NCI-H1092 treated with DMSO at 0.1 percent for 48 hours (cell line): ENCODE measurements at regions not wholly inside any gene's neighbourhood (a gene's known extent, or its start where the extent isn't known, plus 50 kb on each side); places are given as distances from the start of the nearest gene placed in this dataset.

ENCODE experiments used
- DNase-seq: peaks from one replicate; lab custom pipeline; 2025; lab: John Stamatoyannopoulos, UW

DNA sequence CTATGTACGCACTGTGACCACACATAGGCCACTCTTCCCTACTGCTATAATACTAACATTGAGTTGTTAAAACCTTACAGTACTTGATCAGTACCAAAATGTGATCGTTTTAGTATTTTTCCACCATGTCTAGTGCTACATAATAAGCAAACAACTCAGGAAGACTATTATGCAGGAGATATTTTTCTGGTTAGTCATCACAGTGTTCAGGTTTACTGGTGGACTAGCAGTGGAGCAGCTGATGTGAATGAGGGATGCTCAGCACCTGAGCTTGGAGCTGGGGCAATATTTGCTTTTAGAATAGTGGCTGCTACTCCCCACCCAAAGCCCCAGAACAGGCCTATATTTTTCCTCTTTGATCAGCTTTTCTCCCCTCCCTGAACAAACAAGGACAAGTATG lies 513.1 kb downstream of the KCNH5 start:
- DNase-seq, result no peak

- no peak for DNase-seq
Measured at GRCh38 chr14:62546862-62547474, 498.3 kb downstream of the KCNH5 start.

DNA sequence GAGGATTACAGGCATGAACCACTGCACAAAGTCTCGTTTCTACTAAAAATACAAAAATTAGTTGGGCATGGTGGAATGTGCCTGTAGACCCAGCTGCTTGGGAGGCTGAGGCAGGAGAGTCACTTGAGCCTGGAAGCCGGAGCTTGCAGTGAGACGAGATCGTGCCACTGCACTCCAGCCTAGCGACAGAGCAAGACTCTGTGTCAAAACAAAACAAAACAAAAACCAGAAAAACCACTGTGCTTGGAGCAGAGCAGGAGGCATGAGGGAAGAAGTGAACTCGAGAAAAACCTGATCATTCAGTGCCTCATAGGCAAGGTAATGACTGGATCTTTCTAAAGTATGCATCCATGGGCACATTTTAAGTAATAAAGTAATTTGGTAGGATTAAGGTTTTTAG lies 487.8 kb downstream of the KCNH5 start:
- no peak for DNase-seq

GRCh38 chr14:62558451-62558850 lies 486.8 kb downstream of the KCNH5 start:
- no peak for DNase-seq

- DNase-seq, result no peak
Measured at GRCh38 chr14:62585247-62585646, 460.0 kb downstream of the KCNH5 start.

- no peak for DNase-seq
Measured at GRCh38 chr14:62592877-62593276, 452.4 kb downstream of the KCNH5 start.

GRCh38 chr14:62597143-62597542 lies 448.1 kb downstream of the KCNH5 start:
- DNase-seq, result no peak

- no peak for DNase-seq
Measured at GRCh38 chr14:62599616-62600385, 445.5 kb downstream of the KCNH5 start.

DNA sequence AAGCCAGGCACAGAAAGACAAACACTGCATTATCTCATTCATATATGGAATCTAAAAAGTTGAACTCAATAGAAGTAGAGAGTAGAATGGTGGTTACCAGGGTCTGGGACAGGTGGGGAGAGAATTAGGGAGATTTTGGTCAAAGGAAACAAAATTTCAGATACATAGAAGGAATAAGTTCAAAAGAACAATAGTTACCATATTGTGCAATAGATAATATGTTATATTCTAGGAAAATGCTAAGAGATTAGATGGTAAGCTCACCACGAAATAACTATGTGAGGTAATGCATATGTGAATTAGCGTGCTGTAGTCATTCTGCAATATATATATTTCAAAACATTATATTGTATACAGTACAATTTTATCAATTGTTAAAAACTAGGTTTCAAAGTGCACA lies 442.5 kb downstream of the KCNH5 start:
- DNase-seq, result no peak

DNA sequence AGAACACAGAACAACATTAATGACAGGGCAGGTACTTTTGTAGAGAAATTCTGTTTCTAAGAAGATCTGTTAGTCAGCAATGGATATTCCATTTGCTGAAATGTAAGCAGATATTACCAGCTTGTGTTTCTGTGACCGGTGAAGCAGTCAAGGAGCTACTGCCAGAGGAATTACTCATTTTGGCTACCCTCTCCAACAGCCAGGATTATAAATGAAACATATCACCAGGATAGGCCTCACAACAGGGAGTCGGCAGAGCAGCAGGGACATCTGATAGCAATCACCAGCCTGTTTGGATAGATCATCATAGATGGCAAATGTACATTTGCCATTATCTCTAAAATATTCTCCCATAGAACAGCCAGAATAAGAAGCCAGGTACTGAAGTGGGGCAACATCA lies 440.7 kb downstream of the KCNH5 start:
- no peak for DNase-seq

DNA sequence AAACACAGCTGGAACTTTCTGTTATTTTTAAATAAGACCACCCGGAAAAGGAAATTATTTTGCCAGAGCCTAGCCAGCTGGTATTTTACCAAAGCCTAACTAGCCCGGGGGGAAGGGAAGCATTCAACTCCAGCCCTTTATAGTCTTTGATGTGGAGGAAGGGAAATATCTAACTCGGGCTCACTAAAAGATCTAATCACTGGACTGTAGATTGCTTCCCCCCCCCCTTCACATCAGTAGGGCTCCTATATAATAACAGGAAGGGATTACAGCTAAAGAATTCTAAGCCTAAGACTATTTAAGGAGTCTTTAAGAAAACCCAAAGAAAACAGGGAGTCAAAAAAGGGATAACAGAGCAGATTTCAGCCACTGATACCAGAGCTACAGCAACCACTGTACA lies 431.1 kb downstream of the KCNH5 start:
- DNase-seq, result no peak

GRCh38 chr14:62616668-62617067 lies 428.6 kb downstream of the KCNH5 start:
- no peak for DNase-seq

DNA sequence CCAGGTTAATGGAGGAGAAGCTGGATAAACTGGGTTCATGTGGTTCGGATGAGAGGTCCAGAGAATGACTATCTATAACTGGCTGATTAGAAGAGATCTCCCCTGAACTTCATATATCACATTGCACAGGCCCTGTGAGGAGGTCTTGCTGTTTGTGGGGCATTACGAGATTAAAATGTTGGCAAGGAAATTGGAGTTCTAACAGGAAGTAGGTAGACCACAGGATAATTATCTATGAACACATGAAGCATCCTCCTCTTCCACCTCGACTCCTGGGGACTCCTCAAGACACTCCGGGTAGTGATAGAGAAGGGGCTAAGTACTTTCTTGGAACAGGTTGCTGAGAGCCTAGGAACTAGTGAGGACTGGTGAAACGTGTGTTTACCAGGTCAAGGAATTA lies 418.8 kb downstream of the KCNH5 start:
- no peak for DNase-seq

DNA sequence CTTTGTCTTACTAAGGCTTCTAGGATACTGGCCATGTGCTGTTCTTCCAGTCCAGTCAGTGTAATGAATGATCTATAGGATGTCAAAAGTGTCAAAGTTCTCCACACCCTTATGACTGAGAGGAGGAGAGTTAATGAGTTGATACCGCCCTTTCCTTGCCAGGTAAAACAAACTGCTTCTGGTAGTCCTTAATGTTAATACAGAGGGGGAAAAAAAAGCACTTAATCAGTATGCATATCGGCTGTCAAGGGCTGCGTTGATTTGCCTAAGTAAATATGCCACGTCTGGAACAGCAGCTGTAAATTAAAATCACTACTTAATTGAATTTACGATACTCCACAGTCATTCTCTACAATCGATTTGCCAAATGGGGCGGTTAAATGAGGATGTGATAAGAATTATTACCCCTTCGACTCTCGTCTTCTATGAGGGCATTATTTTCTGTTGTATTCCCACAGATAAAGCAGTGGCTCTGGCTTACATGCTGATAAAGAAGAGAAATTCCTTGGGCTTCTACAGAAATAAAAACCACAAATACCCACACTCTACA lies 416.0 kb downstream of the KCNH5 start:
- no peak for DNase-seq

- DNase-seq, result no peak
Measured at GRCh38 chr14:62631176-62631575, 414.1 kb downstream of the KCNH5 start.

DNA sequence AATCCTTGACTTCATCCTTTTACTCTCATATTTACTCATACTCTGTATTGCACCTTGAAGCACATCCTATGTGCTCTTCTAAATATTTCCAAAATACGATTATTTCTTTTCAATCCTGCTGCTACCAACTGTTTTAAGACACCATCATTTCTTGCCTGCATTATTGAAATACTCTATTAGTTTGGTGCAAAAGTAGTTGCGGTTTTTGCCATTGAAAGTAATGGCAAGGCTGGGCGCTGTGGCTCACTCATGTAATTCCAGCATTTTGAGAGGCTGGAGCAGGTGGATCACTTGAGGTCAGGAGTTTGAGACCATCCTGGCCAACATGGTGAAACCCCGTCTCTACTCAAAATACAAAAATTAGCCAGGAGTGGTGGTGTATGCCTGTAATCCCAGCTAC lies 412.5 kb downstream of the KCNH5 start:
- DNase-seq, result no peak

- DNase-seq, result no peak
Measured at GRCh38 chr14:62645649-62646048, 399.6 kb downstream of the KCNH5 start.
